ENCODE measurements at regions not wholly inside any gene's neighbourhood (a gene's known extent, or its start where the extent isn't known, plus 50 kb on each side); places are given as distances from the start of the nearest gene placed in this dataset.
"Not testable (repeated sequence)": the region's sequence is repeated elsewhere in the genome, so short reads cannot be mapped to it uniquely, and the experiment has no call there.

DNA sequence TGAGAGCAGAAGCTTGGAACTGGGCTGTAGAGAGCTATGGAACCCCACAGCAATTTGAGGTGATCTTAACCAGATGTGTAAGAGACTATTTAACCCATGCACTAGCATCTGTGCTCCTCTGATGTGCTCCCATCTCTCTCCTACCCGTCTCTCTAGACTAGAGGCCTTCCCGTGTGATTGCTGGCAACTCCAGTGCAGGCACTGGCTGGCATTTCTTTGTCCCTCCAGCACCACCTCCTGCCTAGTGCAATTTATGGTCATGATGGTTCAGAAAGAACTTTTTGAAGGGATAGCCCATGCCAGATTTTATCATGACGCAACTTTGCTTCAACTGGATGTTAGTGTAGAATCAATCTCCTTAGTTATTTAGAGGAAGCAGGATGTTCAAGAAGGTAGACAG is 193.0 kb downstream of the BCL2L11 start:
- not testable (repeated sequence) for H3K4ac ChIP-seq (ENCODE audit: low read depth in 1 of 2, low read length in 2 of 2); H2AK5ac ChIP-seq (ENCODE audit: low read length, severe bottlenecking); H3K4me3 ChIP-seq (ENCODE audit: insufficient read depth in 1 of 2, low read depth in 1 of 2, low read length in 2 of 2); H4K8ac ChIP-seq (ENCODE audit: low read length); H3K9ac ChIP-seq (ENCODE audit: low read length); H3K4me1 ChIP-seq (ENCODE audit: control insufficient read depth, insufficient read depth, low read depth, low read length); H3K23ac ChIP-seq (ENCODE audit: low read length in 2 of 2); H2BK5ac ChIP-seq (ENCODE audit: low read depth, low read length, poor library complexity, severe bottlenecking); H2BK120ac ChIP-seq (ENCODE audit: low read depth, low read length); H3K14ac ChIP-seq (ENCODE audit: low read length in 2 of 2); H2AFZ ChIP-seq (ENCODE audit: low read depth, low read length); DNase-seq; H3K18ac ChIP-seq (ENCODE audit: low read depth in 1 of 2, low read length in 2 of 2); H4K91ac ChIP-seq (ENCODE audit: low read length); H3K79me1 ChIP-seq (replicated peaks; ENCODE audit: low read length, poor library complexity, severe bottlenecking); H2BK15ac ChIP-seq (ENCODE audit: low read depth, poor library complexity, severe bottlenecking); H3K27me3 ChIP-seq (ENCODE audit: control insufficient read depth in 1 of 2, insufficient read depth in 1 of 2, low read length in 2 of 2); H3K4me2 ChIP-seq (ENCODE audit: low read length, poor library complexity, severe bottlenecking); H3K27ac ChIP-seq (ENCODE audit: low read length, poor library complexity, severe bottlenecking); H3K36me3 ChIP-seq (ENCODE audit: control insufficient read depth in 1 of 2, insufficient read depth in 2 of 2, low read depth in 1 of 2, low read length in 2 of 2); H3K9me3 ChIP-seq (ENCODE audit: control insufficient read depth, low read length); H2BK12ac ChIP-seq (ENCODE audit: low read length in 2 of 2)
- WGBS: no CpG with 5 or more reads among the region's 3 CpGs

DNA sequence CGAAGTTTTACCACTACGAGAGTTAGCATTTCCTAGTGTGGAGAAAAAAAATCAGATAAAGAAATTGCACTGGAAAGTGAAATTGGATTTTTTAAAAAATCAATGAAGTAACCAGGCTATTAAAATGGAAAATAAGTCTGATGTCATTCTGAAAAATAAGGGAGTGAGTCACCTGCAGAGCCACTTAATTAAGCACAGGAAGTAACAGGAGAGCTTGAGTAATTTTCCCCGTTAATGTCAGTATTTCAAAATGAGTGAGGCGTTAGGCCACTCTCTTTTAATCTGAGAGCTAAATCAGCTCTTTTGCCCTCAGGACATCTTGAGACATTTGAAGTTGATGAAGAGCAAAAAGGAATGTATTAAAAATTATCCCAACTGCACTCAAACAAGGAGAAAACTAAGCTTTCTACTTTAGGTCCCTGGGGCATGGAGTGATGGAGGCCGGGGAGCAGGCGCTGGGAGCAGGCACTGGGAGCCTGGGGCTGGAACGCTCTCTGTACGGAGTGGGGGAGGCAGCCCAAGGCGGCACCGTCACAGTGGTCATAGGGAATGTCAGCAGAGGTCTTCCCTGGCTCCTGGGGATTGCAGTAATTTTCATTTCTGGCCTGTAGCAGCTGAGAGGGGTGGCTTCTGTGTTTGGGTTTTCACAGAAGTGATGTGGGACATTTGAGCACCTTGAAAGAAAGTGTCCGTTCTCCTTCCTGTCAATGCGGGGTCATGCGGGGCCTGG is 194.6 kb downstream of the BCL2L11 start:
- not testable (repeated sequence) for H4K91ac ChIP-seq (ENCODE audit: low read length); H2BK120ac ChIP-seq (ENCODE audit: low read depth, low read length)
- 83% methylated on average over 7 of the region's 13 CpGs for WGBS

DNA sequence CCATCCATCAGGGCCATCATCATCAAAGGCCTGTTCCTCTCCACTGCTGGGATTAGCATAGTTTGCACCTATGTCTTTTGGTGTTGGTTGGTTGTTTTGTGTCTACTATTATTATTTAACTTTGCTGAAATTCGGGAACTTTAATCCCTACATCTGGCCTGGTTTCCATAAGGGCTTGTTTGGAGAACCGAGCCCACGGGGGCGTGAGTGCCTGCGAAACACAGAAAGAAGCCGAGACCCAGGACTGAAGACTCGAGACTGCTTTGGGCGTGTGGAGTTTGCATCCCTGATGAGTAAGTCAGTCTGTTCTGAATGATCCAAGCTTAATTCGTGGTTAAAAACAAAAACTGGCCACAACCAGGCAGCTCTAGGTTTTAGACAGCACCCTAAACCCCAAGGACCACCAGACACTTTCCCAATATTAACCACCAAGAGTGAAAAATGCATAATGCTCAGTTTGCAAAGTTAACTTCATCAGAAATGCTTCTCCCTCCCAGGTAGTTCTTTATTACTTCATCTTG is 195.6 kb downstream of the BCL2L11 start:
- not testable (repeated sequence) for H3K27ac ChIP-seq (ENCODE audit: low read length, poor library complexity, severe bottlenecking)
- no CpG with 5 or more reads among the region's 9 CpGs for WGBS

More for the DNA sequence above, 194.6 kb downstream of the BCL2L11 start:
- H3K27ac ChIP-seq (ENCODE audit: low read length, poor library complexity, severe bottlenecking); H3K27me3 ChIP-seq (ENCODE audit: control insufficient read depth in 1 of 2, insufficient read depth in 1 of 2, low read length in 2 of 2); H3K79me1 ChIP-seq (replicated peaks; ENCODE audit: low read length, poor library complexity, severe bottlenecking); H3K4me3 ChIP-seq (ENCODE audit: insufficient read depth in 1 of 2, low read depth in 1 of 2, low read length in 2 of 2); H3K4me1 ChIP-seq (ENCODE audit: control insufficient read depth, insufficient read depth, low read depth, low read length); H4K8ac ChIP-seq (ENCODE audit: low read length); H3K14ac ChIP-seq (ENCODE audit: low read length in 2 of 2); H2AFZ ChIP-seq (ENCODE audit: low read depth, low read length); H3K36me3 ChIP-seq (ENCODE audit: control insufficient read depth in 1 of 2, insufficient read depth in 2 of 2, low read depth in 1 of 2, low read length in 2 of 2); H3K4me2 ChIP-seq (ENCODE audit: low read length, poor library complexity, severe bottlenecking); H3K23ac ChIP-seq (ENCODE audit: low read length in 2 of 2); DNase-seq; H3K18ac ChIP-seq (ENCODE audit: low read depth in 1 of 2, low read length in 2 of 2); H2BK12ac ChIP-seq (ENCODE audit: low read length in 2 of 2); H2AK5ac ChIP-seq (ENCODE audit: low read length, severe bottlenecking); H2BK15ac ChIP-seq (ENCODE audit: low read depth, poor library complexity, severe bottlenecking); H3K9ac ChIP-seq (ENCODE audit: low read length); H3K9me3 ChIP-seq (ENCODE audit: control insufficient read depth, low read length); H2BK5ac ChIP-seq (ENCODE audit: low read depth, low read length, poor library complexity, severe bottlenecking); H3K4ac ChIP-seq (ENCODE audit: low read depth in 1 of 2, low read length in 2 of 2): not testable (repeated sequence)

DNA sequence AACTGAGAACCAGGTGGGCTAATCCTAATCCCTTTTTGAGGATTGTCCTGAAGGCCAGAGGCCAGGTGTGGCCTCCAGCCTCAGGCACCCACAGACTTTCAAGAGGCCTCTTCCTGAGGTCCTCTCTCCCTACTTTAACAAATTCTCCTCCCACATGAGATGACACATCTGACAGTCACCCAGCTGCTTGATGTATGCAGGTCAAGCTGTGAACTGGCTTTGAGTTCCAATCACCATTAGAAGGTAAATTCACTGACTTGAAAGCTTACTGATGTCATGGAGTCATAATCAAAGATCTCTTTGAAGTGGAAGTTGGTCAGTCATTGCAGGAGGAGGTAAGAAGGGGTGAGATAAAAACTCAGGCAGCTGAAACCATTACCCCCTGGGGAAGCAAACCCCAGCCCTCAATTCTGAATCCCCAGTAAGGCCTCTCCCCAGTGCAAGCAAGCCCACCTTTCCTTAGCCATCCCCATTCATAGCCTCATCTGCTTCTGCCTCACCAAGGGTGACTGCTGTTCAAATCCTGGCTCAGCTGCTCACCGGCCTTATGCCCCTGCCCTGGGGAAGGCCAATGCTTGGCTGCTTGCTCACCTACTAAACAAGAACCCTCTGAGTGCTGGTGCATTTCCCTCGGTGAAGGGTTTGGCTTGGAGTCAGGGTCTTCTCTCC is 196.3 kb downstream of the BCL2L11 start:
- not testable (repeated sequence) for H3K79me1 ChIP-seq (replicated peaks; ENCODE audit: low read length, poor library complexity, severe bottlenecking); H2BK120ac ChIP-seq (ENCODE audit: low read depth, low read length); H3K4me3 ChIP-seq (ENCODE audit: insufficient read depth in 1 of 2, low read depth in 1 of 2, low read length in 2 of 2); H3K27ac ChIP-seq (ENCODE audit: low read length, poor library complexity, severe bottlenecking); H4K8ac ChIP-seq (ENCODE audit: low read length); H3K14ac ChIP-seq (ENCODE audit: low read length in 2 of 2); DNase-seq; H3K4ac ChIP-seq (ENCODE audit: low read depth in 1 of 2, low read length in 2 of 2); H3K9me3 ChIP-seq (ENCODE audit: control insufficient read depth, low read length); H2BK15ac ChIP-seq (ENCODE audit: low read depth, poor library complexity, severe bottlenecking); H3K4me1 ChIP-seq (ENCODE audit: control insufficient read depth, insufficient read depth, low read depth, low read length); H2AFZ ChIP-seq (ENCODE audit: low read depth, low read length); H2BK5ac ChIP-seq (ENCODE audit: low read depth, low read length, poor library complexity, severe bottlenecking); H3K23ac ChIP-seq (ENCODE audit: low read length in 2 of 2); H3K36me3 ChIP-seq (ENCODE audit: control insufficient read depth in 1 of 2, insufficient read depth in 2 of 2, low read depth in 1 of 2, low read length in 2 of 2); H3K4me2 ChIP-seq (ENCODE audit: low read length, poor library complexity, severe bottlenecking); H4K91ac ChIP-seq (ENCODE audit: low read length); H3K18ac ChIP-seq (ENCODE audit: low read depth in 1 of 2, low read length in 2 of 2); H3K27me3 ChIP-seq (ENCODE audit: control insufficient read depth in 1 of 2, insufficient read depth in 1 of 2, low read length in 2 of 2); H2AK5ac ChIP-seq (ENCODE audit: low read length, severe bottlenecking); H3K9ac ChIP-seq (ENCODE audit: low read length); H2BK12ac ChIP-seq (ENCODE audit: low read length in 2 of 2)
- WGBS: 100% methylated on average over 1 of the region's 2 CpGs

More for the DNA sequence above, 195.6 kb downstream of the BCL2L11 start:
- not testable (repeated sequence) for H4K91ac ChIP-seq (ENCODE audit: low read length); H3K23ac ChIP-seq (ENCODE audit: low read length in 2 of 2); H3K36me3 ChIP-seq (ENCODE audit: control insufficient read depth in 1 of 2, insufficient read depth in 2 of 2, low read depth in 1 of 2, low read length in 2 of 2); H3K4me3 ChIP-seq (ENCODE audit: insufficient read depth in 1 of 2, low read depth in 1 of 2, low read length in 2 of 2); H3K9ac ChIP-seq (ENCODE audit: low read length); H3K18ac ChIP-seq (ENCODE audit: low read depth in 1 of 2, low read length in 2 of 2); H3K27me3 ChIP-seq (ENCODE audit: control insufficient read depth in 1 of 2, insufficient read depth in 1 of 2, low read length in 2 of 2); H3K79me1 ChIP-seq (replicated peaks; ENCODE audit: low read length, poor library complexity, severe bottlenecking); H2BK120ac ChIP-seq (ENCODE audit: low read depth, low read length); H3K4ac ChIP-seq (ENCODE audit: low read depth in 1 of 2, low read length in 2 of 2); H3K9me3 ChIP-seq (ENCODE audit: control insufficient read depth, low read length); H2AK5ac ChIP-seq (ENCODE audit: low read length, severe bottlenecking); DNase-seq; H2BK5ac ChIP-seq (ENCODE audit: low read depth, low read length, poor library complexity, severe bottlenecking); H3K14ac ChIP-seq (ENCODE audit: low read length in 2 of 2); H3K4me2 ChIP-seq (ENCODE audit: low read length, poor library complexity, severe bottlenecking); H2BK15ac ChIP-seq (ENCODE audit: low read depth, poor library complexity, severe bottlenecking); H3K4me1 ChIP-seq (ENCODE audit: control insufficient read depth, insufficient read depth, low read depth, low read length); H2BK12ac ChIP-seq (ENCODE audit: low read length in 2 of 2); H2AFZ ChIP-seq (ENCODE audit: low read depth, low read length); H4K8ac ChIP-seq (ENCODE audit: low read length)

Measured in mesenchymal stem cell (in vitro differentiated cells and primary cell).